ENCODE measurements at regions not wholly inside any gene's neighbourhood (a gene's known extent, or its start where the extent isn't known, plus 50 kb on each side); places are given as distances from the start of the nearest gene placed in this dataset.

DNA sequence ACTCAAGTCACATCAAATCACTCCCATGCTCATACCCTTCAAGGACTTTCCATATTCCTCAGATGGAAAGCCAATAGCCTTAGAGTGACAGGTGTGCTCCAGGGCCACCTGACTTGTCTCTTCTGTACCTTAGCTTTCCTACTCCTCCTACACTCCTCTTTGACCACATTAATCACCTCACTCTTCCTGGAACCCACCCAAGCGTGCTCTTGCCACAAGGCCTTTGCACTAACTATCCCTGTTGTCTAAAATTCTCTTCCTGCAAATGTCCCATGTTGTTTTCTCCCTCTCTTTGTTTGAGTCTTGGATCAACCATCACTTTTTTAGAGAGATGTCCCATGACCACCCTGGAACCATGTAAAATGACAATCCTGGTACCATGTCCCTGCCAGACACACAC, 244.1 kb downstream of the AASDHPPT start:
- Mint-ChIP-seq H3K4me3 (no peak overlapping the region), H3K4me1 (no peaks in the 10 kb centered on the region), H3K9me3 (peaks cover 2 to 23% (median 9%) of the 10 kb centered on the region in 7 donors), H3K27ac (no peak overlapping the region), H3K27me3 (ENCODE audit: low read depth in 3 of 3) (peaks cover 0 to 2% (median 0%) of the 10 kb centered on the region in 3 donors), H3K36me3 (no peaks in the 10 kb centered on the region)
- WGBS (ENCODE audit: insufficient coverage) = 80% methylated on average over 1 of the region's 1 CpG
- no peaks in the 10 kb centered on the region for H3K4me1 ChIP-seq (ENCODE audit: control insufficient read depth in 1 of 2, insufficient read depth in 2 of 2, low read length in 2 of 2)
- intact Hi-C loops (cut with micrococcal nuclease) = no loop called here
- no peaks in the 10 kb centered on the region for H3K79me2 ChIP-seq (ENCODE audit: insufficient read depth, low read length)
- H3K4me2 ChIP-seq (replicated peaks; ENCODE audit: extremely low read depth, low read length, poor library complexity, severe bottlenecking) = no peak overlapping the region
- no peak overlapping the region for H3K9ac ChIP-seq (ENCODE audit: insufficient read depth, low read length, poor library complexity, severe bottlenecking)
- H2AFZ ChIP-seq (ENCODE audit: insufficient read depth, low read depth, low read length, poor library complexity, severe bottlenecking) = no peak overlapping the region
- H3K9me3 ChIP-seq (replicated peaks in 1 of 2; ENCODE audit: control insufficient read depth in 1 of 2, insufficient read depth in 1 of 2, low read length in 2 of 2) = peaks cover 5 to 9% of the 10 kb centered on the region in 2 donors
- H3K36me3 ChIP-seq (replicated peaks in 1 of 2; ENCODE audit: control insufficient read depth in 1 of 2, insufficient read depth in 2 of 2, low read length in 2 of 2) = no peaks in the 10 kb centered on the region
- H4K20me1 ChIP-seq (ENCODE audit: insufficient read depth, low read length) = no peaks in the 10 kb centered on the region
- TF ChIP-seq, protein P1, sequence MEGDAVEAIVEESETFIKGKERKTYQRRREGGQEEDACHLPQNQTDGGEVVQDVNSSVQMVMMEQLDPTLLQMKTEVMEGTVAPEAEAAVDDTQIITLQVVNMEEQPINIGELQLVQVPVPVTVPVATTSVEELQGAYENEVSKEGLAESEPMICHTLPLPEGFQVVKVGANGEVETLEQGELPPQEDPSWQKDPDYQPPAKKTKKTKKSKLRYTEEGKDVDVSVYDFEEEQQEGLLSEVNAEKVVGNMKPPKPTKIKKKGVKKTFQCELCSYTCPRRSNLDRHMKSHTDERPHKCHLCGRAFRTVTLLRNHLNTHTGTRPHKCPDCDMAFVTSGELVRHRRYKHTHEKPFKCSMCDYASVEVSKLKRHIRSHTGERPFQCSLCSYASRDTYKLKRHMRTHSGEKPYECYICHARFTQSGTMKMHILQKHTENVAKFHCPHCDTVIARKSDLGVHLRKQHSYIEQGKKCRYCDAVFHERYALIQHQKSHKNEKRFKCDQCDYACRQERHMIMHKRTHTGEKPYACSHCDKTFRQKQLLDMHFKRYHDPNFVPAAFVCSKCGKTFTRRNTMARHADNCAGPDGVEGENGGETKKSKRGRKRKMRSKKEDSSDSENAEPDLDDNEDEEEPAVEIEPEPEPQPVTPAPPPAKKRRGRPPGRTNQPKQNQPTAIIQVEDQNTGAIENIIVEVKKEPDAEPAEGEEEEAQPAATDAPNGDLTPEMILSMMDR (IDR thresholded peaks at IDR 0.05) = no peak
- no peak overlapping the region for H3K27ac ChIP-seq (ENCODE audit: low read depth in 1 of 2, low read length in 2 of 2)
- no peak for DNase-seq
- H3K4me3 ChIP-seq (replicated peaks in 1 of 3; ENCODE audit: low read depth in 2 of 3, low read length in 3 of 3) = no peak overlapping the region
- H3K27me3 ChIP-seq (ENCODE audit: control insufficient read depth in 2 of 2, insufficient read depth in 2 of 2, low read length in 2 of 2) = no peaks in the 10 kb centered on the region

DNA sequence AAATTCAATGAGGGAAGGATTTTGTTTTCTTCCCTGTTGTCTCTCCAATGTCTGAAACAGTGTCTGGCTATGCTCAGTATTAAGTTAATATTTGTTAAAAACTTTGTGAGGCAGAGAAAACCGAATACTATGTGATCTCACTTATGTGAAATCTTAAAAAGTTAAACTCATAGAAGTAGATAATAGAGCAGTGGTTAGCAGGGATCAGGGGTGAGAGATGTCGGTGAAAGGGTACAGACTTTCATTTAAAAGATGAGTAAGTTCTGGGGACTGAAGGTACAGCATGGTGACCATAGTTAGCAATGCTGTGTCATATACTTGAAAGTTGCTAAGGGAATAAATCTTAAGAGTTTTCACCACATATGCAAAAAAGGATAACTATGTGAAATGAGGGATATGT, 244.6 kb downstream of the AASDHPPT start:
- H3K36me3 Mint-ChIP-seq = no peaks in the 10 kb centered on the region

More for the DNA sequence above, 244.6 kb downstream of the AASDHPPT start:
- no peak overlapping the region for H3K27ac Mint-ChIP-seq
- no peak overlapping the region for H2AFZ ChIP-seq (ENCODE audit: insufficient read depth, low read depth, low read length, poor library complexity, severe bottlenecking)
- H3K9me3 ChIP-seq (replicated peaks in 1 of 2; ENCODE audit: control insufficient read depth in 1 of 2, insufficient read depth in 1 of 2, low read length in 2 of 2) = peaks cover 5 to 12% of the 10 kb centered on the region in 2 donors
- no peaks in the 10 kb centered on the region for H3K27me3 ChIP-seq (ENCODE audit: control insufficient read depth in 2 of 2, insufficient read depth in 2 of 2, low read length in 2 of 2)
- no peaks in the 10 kb centered on the region for H3K4me1 ChIP-seq (ENCODE audit: control insufficient read depth in 1 of 2, insufficient read depth in 2 of 2, low read length in 2 of 2)
- no peaks in the 10 kb centered on the region for H3K36me3 ChIP-seq (replicated peaks in 1 of 2; ENCODE audit: control insufficient read depth in 1 of 2, insufficient read depth in 2 of 2, low read length in 2 of 2)
- WGBS (ENCODE audit: insufficient coverage) = 82% methylated on average over 2 of the region's 2 CpGs
- no peak overlapping the region for H3K4me3 Mint-ChIP-seq
- no peak for DNase-seq
- intact Hi-C loops (cut with micrococcal nuclease) = no loop called here
- no peaks in the 10 kb centered on the region for H4K20me1 ChIP-seq (ENCODE audit: insufficient read depth, low read length)
- H3K4me1 Mint-ChIP-seq = no peaks in the 10 kb centered on the region
- peaks cover 0 to 3% (median 0%) of the 10 kb centered on the region in 3 donors for H3K27me3 Mint-ChIP-seq (ENCODE audit: low read depth in 3 of 3)
- TF ChIP-seq, protein P1 (IDR thresholded peaks at IDR 0.05) = no peak
- H3K4me2 ChIP-seq (replicated peaks; ENCODE audit: extremely low read depth, low read length, poor library complexity, severe bottlenecking) = no peak overlapping the region
- no peak overlapping the region for H3K4me3 ChIP-seq (replicated peaks in 1 of 3; ENCODE audit: low read depth in 2 of 3, low read length in 3 of 3)
- no peak overlapping the region for H3K9ac ChIP-seq (ENCODE audit: insufficient read depth, low read length, poor library complexity, severe bottlenecking)
- no peak overlapping the region for H3K27ac ChIP-seq (ENCODE audit: low read depth in 1 of 2, low read length in 2 of 2)
- no peaks in the 10 kb centered on the region for H3K79me2 ChIP-seq (ENCODE audit: insufficient read depth, low read length)
- peaks cover 2 to 25% (median 9%) of the 10 kb centered on the region in 7 donors for H3K9me3 Mint-ChIP-seq
